HepG2 (cell line): ENCODE measurements at regions not wholly inside any gene's neighbourhood (a gene's known extent, or its start where the extent isn't known, plus 50 kb on each side); places are given as distances from the start of the nearest gene placed in this dataset.

ENCODE experiments used
- ATAC-seq: fragments of 200-7000 bp; cut with Tn5 transposase; 3 replicates; pipeline ENCODE4 v1.9.1; 2020; ENCODE audit warnings: mild to moderate bottlenecking, moderate library complexity
- BruUV-seq: library from RNA; stranded (reverse); fragments of 400-500 nt; replicated peaks from 2 replicates; lab custom pipeline; 2021; lab: Mats Ljungman, UMichigan
- CTCF ChIA-PET: fragments of 300-600 bp; formaldehyde crosslinking; extraction: SDS; loops from one replicate; lab custom pipeline; 2021; ENCODE audit warnings: low total read pairs, inconsistent platforms, low intra/inter-chr PET ratio; lab: Yijun Ruan, JAX
- POLR2A ChIA-PET: fragments of 350-600 bp; sonication (Branson Sonifier 250); formaldehyde crosslinking; loops from one replicate; lab custom pipeline; 2020; ENCODE audit warnings: antibody characterized with exemption, inconsistent platforms; lab: Yijun Ruan, JAX
- DNase-seq: peaks from one replicate; pipeline ENCODE4 v3.0.0-alpha.2; 2015; ENCODE audit warnings: low spot score
- FAIRE-seq: peaks from 3 replicates; lab custom pipeline; 2011; peaks lifted over from hg19 to GRCh38; lab: Jason Lieb, UNC
- H2AFZ ChIP-seq: one replicate; pipeline ENCODE4 v1.6.1; 2011; ENCODE audit warnings: low read length, inconsistent platforms
- H3K27ac ChIP-seq: fragments of 300-600 bp; 3 replicates; pipeline ENCODE4 v1.8.0; 2011; ENCODE audit warnings: mixed run types, mild to moderate bottlenecking, mixed read lengths, low read length, inconsistent platforms; ENCODE audit not compliant: insufficient read depth; ENCODE audit errors: extremely low read length
- H3K27me3 ChIP-seq, 2 experiments: fragments of 200-600 bp in 1 of 2; 2 replicates in 1 of 2; 3 replicates in 1 of 2; pipeline versions ENCODE4 v1.6.0 to v1.8.0; 2011; ENCODE audit warnings: low read length in 2 of 2, mild to moderate bottlenecking in 2 of 2, moderate library complexity in 2 of 2, inconsistent platforms in 1 of 2; ENCODE audit not compliant: insufficient read depth in 2 of 2, control insufficient read depth in 1 of 2
- H3K36me3 ChIP-seq, 2 experiments: fragments of 200-600 bp in 1 of 2; replicated peaks in 1 of 2; 2 replicates in 1 of 2; 3 replicates in 1 of 2; pipeline versions ENCODE4 v1.5.1 to v1.8.0; 2011; ENCODE audit warnings: low read length in 2 of 2, inconsistent platforms in 1 of 2; ENCODE audit not compliant: insufficient read depth in 2 of 2, control insufficient read depth in 1 of 2
- H3K4me1 ChIP-seq: 2 replicates; pipeline ENCODE4 v1.5.1; 2012; ENCODE audit warnings: low read length, inconsistent platforms; ENCODE audit not compliant: insufficient read depth
- H3K4me2 ChIP-seq: 2 replicates; pipeline ENCODE4 v1.6.0; 2011; ENCODE audit warnings: low read depth, low read length, inconsistent platforms
- H3K4me3 ChIP-seq, 3 experiments: fragments of 200-600 bp in 1 of 3; sonication (generic), shearing (Covaris generic) in 1 of 3; replicated peaks in 1 of 3; 2 replicates each; pipeline ENCODE4 v1.5.1; 2011 to 2016; ENCODE audit warnings: low read length in 3 of 3, inconsistent platforms in 2 of 3, low read depth in 2 of 3, mild to moderate bottlenecking in 2 of 3, control low read depth in 1 of 3, mixed read lengths in 1 of 3; ENCODE audit not compliant: insufficient read depth in 1 of 3
- H3K79me2 ChIP-seq: one replicate; pipeline ENCODE4 v1.6.1; 2011; ENCODE audit warnings: low read length, inconsistent platforms; ENCODE audit not compliant: insufficient read depth
- H3K9ac ChIP-seq: 2 replicates; pipeline ENCODE4 v1.6.0; 2011; ENCODE audit warnings: mild to moderate bottlenecking, low read depth, low read length, inconsistent platforms; ENCODE audit not compliant: insufficient read depth
- H3K9me3 ChIP-seq: 2 replicates; pipeline ENCODE4 v1.5.1; 2012; ENCODE audit warnings: mild to moderate bottlenecking, low read length
- H4K20me1 ChIP-seq: 2 replicates; pipeline ENCODE4 v1.6.0; 2011; ENCODE audit warnings: inconsistent platforms, mild to moderate bottlenecking, low read length, moderate library complexity; ENCODE audit not compliant: insufficient read depth
- ATF4 ChIP-seq, 2 experiments: fragments of 450-650 bp in 1 of 2; sonication (generic) in 1 of 2; formaldehyde crosslinking; IDR thresholded peaks; 2 replicates each; pipeline versions ENCODE4 v1.5.0 to v1.8.0; 2020 to 2022; ENCODE audit warnings: mild to moderate bottlenecking in 1 of 2, missing genetic modification reagents in 1 of 2
- CEBPB ChIP-seq: IDR thresholded peaks from 2 replicates; pipeline ENCODE4 v1.6.1; 2011; ENCODE audit warnings: low read depth, low read length, improper control_type of control experiment, borderline replicate concordance
- CREB1 ChIP-seq, 2 experiments: fragments of 450-650 bp in 1 of 2; IDR thresholded peaks; 2 replicates each; pipeline ENCODE4 v1.6.1; 2016 to 2017; ENCODE audit warnings: control low read depth in 1 of 2, mild to moderate bottlenecking in 1 of 2, missing compliant biosample characterization in 1 of 2, missing genetic modification characterization in 1 of 2
- ISL2 ChIP-seq: sonication (generic); formaldehyde crosslinking; IDR thresholded peaks from 2 replicates; pipeline ENCODE4 v1.5.0; 2020; ENCODE audit warnings: missing genetic modification reagents
- MXD4 ChIP-seq: IDR thresholded peaks from 2 replicates; pipeline ENCODE4 v1.6.1; 2016; ENCODE audit warnings: mild to moderate bottlenecking, missing biosample characterization, missing genetic modification reagents
- NFE2L1 ChIP-seq: sonication (generic); formaldehyde crosslinking; IDR thresholded peaks from 2 replicates; pipeline ENCODE4 v1.4.0; 2020; ENCODE audit warnings: missing genetic modification reagents, mild to moderate bottlenecking, borderline replicate concordance
- RFXANK ChIP-seq: IDR thresholded peaks from 2 replicates; pipeline ENCODE4 v1.6.1; 2016
- SNAI1 ChIP-seq: sonication (generic); formaldehyde crosslinking; IDR thresholded peaks from 2 replicates; pipeline ENCODE4 v1.5.0; 2020; ENCODE audit warnings: mild to moderate bottlenecking, missing genetic modification reagents, borderline replicate concordance
- SNAPC2 ChIP-seq: sonication (generic); formaldehyde crosslinking; IDR thresholded peaks from 2 replicates; pipeline ENCODE4 v1.8.1; 2022; ENCODE audit warnings: mild to moderate bottlenecking, missing genetic modification reagents
- ZNF350 ChIP-seq: sonication (generic); formaldehyde crosslinking; IDR thresholded peaks from 2 replicates; pipeline ENCODE4 v1.4.0; 2020; ENCODE audit warnings: mild to moderate bottlenecking, low read depth, missing genetic modification reagents, borderline replicate concordance
- ZNF432 ChIP-seq: sonication (generic); formaldehyde crosslinking; IDR thresholded peaks from 2 replicates; pipeline ENCODE4 v1.5.0; 2020; ENCODE audit warnings: missing genetic modification reagents, mild to moderate bottlenecking, borderline replicate concordance
- ZNF484 ChIP-seq: sonication (generic); formaldehyde crosslinking; IDR thresholded peaks from 2 replicates; pipeline ENCODE4 v1.5.1; 2020; ENCODE audit warnings: mild to moderate bottlenecking, low read depth, missing genetic modification reagents, borderline replicate concordance
- ZNF878 ChIP-seq: sonication (generic); formaldehyde crosslinking; IDR thresholded peaks from 2 replicates; pipeline ENCODE4 v1.8.1; 2023; ENCODE audit warnings: mild to moderate bottlenecking, missing genetic modification reagents, moderate library complexity
- ZSCAN30 ChIP-seq: sonication (generic); formaldehyde crosslinking; IDR thresholded peaks from 2 replicates; pipeline ENCODE4 v1.5.0; 2020; ENCODE audit warnings: mild to moderate bottlenecking, missing genetic modification reagents
- WGBS: methylation state at CpG from one replicate; pipeline ENCODE4 v1.1.6; 2017; ENCODE audit warnings: low lambda C conversion rate; 5-methylcytosine and 5-hydroxymethylcytosine counted together
- in situ Hi-C: cut with HindIII; loops from 2 replicates; pipeline ENCODE4 v1.10.0; 2017; ENCODE audit warnings: low pct_unique_long_range_greater_than_20kb; ENCODE audit not compliant: extremely low pct_ligation_motif_present
- intact Hi-C: fragments of 100-400 bp; cut with micrococcal nuclease; formaldehyde crosslinking; loops from one replicate; pipeline ENCODE4 v1.10.0; 2022; ENCODE audit not compliant: unreplicated experiment
- TF ChIP-seq, protein P1 (sequence below): IDR thresholded peaks from 2 replicates; pipeline ENCODE4 v1.6.1; 2016; ENCODE audit warnings: low read depth, missing genetic modification reagents, missing compliant biosample characterization

GRCh38 chr20:40257763-40258162 lies 431.3 kb downstream of the MAFB start:
- no peak for FAIRE-seq
- POLR2A ChIA-PET: no interaction called here
- no peak overlapping the region for H3K9ac ChIP-seq

DNA sequence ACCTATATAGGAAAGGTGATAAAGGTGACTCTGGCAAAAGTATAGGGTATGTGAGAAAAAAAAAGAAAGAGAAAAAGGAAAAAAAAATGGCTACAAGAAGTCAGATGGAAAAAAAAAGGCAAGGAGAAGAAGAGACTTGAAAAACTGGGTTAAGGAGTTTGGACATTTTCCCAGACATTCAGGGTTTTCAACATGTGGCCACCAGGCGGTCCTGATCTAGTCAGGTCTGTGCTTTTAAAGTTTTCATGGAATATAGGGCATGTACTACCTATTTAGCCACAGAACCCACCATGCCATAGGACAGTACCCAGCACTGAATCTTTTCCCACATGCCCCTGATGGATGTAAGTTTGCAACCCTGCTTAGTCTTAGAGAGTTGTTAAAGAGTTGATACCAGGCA lies 433.7 kb downstream of the MAFB start:
- ATAC-seq (peak; percentile 29; the same call in 1 of the 3 replicates), FAIRE-seq (no peak), DNase-seq (no peak)
- no peak overlapping the region for H2AFZ ChIP-seq
- H4K20me1 ChIP-seq: no peaks in the 10 kb centered on the region
- H3K27me3 ChIP-seq: no peaks in the 10 kb centered on the region
- H3K79me2 ChIP-seq: no peaks in the 10 kb centered on the region
- no peak overlapping the region for H3K4me3 ChIP-seq
- CTCF ChIA-PET: no interaction called here
- POLR2A ChIA-PET: no interaction called here
- H3K4me2 ChIP-seq: no peak overlapping the region
- in situ Hi-C loops (loop anchor here (10.0 kb wide), 1 partner anchor 1141 kb away; no protein-coding TSS in a partner anchor), intact Hi-C loops (no loop called here)
- no peak overlapping the region for H3K27ac ChIP-seq
- BruUV-seq: no TSS peak
- H3K9me3 ChIP-seq: no peaks in the 10 kb centered on the region
- no peaks in the 10 kb centered on the region for H3K4me1 ChIP-seq
- no peak overlapping the region for H3K9ac ChIP-seq
- no peaks in the 10 kb centered on the region for H3K36me3 ChIP-seq
- 3% methylated on average over 1 of the region's 1 CpG for WGBS
- TF ChIP-seq ZNF350 (CRISPR knock-in tag) (no peak), ZNF432 (no peak), ZSCAN30 (CRISPR knock-in tag) (no peak), ISL2 (CRISPR knock-in tag) (no peak), MXD4 (CRISPR knock-in tag) (no peak), ZNF484 (no peak), ATF4 (CRISPR knock-in tag; IDR thresholded peaks at IDR 0.05) (no peak), SNAPC2 (CRISPR knock-in tag) (no peak), CEBPB (no peak), RFXANK (CRISPR knock-in tag) (no peak), SNAI1 (CRISPR knock-in tag) (no peak), NFE2L1 (CRISPR knock-in tag) (no peak)
- TF ChIP-seq, protein P1, sequence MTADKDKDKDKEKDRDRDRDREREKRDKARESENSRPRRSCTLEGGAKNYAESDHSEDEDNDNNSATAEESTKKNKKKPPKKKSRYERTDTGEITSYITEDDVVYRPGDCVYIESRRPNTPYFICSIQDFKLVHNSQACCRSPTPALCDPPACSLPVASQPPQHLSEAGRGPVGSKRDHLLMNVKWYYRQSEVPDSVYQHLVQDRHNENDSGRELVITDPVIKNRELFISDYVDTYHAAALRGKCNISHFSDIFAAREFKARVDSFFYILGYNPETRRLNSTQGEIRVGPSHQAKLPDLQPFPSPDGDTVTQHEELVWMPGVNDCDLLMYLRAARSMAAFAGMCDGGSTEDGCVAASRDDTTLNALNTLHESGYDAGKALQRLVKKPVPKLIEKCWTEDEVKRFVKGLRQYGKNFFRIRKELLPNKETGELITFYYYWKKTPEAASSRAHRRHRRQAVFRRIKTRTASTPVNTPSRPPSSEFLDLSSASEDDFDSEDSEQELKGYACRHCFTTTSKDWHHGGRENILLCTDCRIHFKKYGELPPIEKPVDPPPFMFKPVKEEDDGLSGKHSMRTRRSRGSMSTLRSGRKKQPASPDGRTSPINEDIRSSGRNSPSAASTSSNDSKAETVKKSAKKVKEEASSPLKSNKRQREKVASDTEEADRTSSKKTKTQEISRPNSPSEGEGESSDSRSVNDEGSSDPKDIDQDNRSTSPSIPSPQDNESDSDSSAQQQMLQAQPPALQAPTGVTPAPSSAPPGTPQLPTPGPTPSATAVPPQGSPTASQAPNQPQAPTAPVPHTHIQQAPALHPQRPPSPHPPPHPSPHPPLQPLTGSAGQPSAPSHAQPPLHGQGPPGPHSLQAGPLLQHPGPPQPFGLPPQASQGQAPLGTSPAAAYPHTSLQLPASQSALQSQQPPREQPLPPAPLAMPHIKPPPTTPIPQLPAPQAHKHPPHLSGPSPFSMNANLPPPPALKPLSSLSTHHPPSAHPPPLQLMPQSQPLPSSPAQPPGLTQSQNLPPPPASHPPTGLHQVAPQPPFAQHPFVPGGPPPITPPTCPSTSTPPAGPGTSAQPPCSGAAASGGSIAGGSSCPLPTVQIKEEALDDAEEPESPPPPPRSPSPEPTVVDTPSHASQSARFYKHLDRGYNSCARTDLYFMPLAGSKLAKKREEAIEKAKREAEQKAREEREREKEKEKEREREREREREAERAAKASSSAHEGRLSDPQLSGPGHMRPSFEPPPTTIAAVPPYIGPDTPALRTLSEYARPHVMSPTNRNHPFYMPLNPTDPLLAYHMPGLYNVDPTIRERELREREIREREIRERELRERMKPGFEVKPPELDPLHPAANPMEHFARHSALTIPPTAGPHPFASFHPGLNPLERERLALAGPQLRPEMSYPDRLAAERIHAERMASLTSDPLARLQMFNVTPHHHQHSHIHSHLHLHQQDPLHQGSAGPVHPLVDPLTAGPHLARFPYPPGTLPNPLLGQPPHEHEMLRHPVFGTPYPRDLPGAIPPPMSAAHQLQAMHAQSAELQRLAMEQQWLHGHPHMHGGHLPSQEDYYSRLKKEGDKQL (CRISPR knock-in tag): no peak

More at GRCh38 chr20:40257763-40258162, 431.3 kb downstream of the MAFB start:
- in situ Hi-C loops (loop anchor here (10.0 kb wide), 1 partner anchor 1143 kb away; no protein-coding TSS in a partner anchor), intact Hi-C loops (no loop called here)
- CTCF ChIA-PET: no interaction called here
- no peaks in the 10 kb centered on the region for H4K20me1 ChIP-seq
- TF ChIP-seq CREB1 (IDR thresholded peaks at IDR 0.05) (peak; percentile 70), CREB1 (CRISPR knock-in tag; IDR thresholded peaks at IDR 0.05) (no peak), ZNF878 (CRISPR knock-in tag) (no peak)
- H3K27ac ChIP-seq: no peak overlapping the region
- DNase-seq (no peak), ATAC-seq (no peak)
- no peak overlapping the region for H2AFZ ChIP-seq
- H3K79me2 ChIP-seq: no peaks in the 10 kb centered on the region
- no peak overlapping the region for H3K4me2 ChIP-seq
- no TSS peak for BruUV-seq
- H3K27me3 ChIP-seq: no peaks in the 10 kb centered on the region
- H3K36me3 ChIP-seq: no peaks in the 10 kb centered on the region
- WGBS: 12% methylated on average over 2 of the region's 2 CpGs
- H3K4me1 ChIP-seq: no peaks in the 10 kb centered on the region
- no peak overlapping the region for H3K4me3 ChIP-seq
- no peaks in the 10 kb centered on the region for H3K9me3 ChIP-seq
